ENCODE measurements at regions not wholly inside any gene's neighbourhood (a gene's known extent, or its start where the extent isn't known, plus 50 kb on each side); places are given as distances from the start of the nearest gene placed in this dataset.

DNA sequence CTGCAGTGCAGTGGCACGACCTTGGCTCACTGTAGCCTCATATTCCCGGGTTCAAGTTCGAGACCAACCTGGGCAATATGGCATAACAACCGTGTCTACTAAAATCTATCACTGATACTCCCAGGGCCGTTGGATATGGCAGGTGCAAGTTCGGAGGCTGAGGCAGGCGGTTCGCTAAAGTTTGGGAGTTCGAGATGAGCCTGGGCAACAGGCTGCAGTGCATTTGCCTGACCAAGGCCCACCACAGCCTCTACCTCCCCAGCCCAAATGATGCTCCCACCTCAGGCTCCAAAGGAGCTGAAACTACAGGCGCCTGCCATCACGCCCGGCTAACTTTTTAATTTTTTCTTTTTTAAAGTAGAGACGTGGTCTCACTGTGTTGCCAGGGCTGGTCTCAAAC, 177.1 kb upstream of the ALG10B start:
- H3K4me3 ChIP-seq (ENCODE audit: low read depth, low read length): no peak overlapping the region
- TF ChIP-seq CTCF (IDR thresholded peaks at IDR 0.05; ENCODE audit: insufficient read depth, low read length): no peak
- no peak for DNase-seq (ENCODE audit: low read depth)

DNA sequence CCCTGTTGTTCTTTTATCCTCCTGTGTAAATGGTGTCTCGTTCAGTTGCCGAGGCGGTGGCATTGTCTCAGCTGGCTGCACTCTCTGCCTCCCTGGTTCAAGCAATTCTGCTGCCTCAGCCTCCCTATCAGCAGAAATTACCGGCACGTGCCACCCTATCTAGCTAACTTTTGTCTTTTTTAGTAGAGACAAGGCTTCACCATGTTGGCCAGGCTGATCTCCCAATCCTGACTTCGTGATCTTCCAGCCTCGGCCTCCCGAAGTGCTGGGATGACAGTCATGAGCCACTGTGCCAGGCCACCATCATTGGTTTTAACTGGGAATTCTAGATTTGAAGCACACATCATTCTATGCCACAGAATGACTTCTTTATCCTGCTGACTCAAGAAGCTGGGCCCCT, 175.3 kb upstream of the ALG10B start:
- no peak overlapping the region for H3K4me3 ChIP-seq (ENCODE audit: low read depth, low read length)
- no peak for TF ChIP-seq CTCF (IDR thresholded peaks at IDR 0.05; ENCODE audit: insufficient read depth, low read length)
- DNase-seq (ENCODE audit: low read depth): no peak

- no peak for DNase-seq (ENCODE audit: low read depth)
- no peak overlapping the region for H3K4me3 ChIP-seq (ENCODE audit: low read depth, low read length)
- no peak for TF ChIP-seq CTCF (IDR thresholded peaks at IDR 0.05; ENCODE audit: insufficient read depth, low read length)
Observed at GRCh38 chr12:38141861-38142260, 174.7 kb upstream of the ALG10B start.

DNA sequence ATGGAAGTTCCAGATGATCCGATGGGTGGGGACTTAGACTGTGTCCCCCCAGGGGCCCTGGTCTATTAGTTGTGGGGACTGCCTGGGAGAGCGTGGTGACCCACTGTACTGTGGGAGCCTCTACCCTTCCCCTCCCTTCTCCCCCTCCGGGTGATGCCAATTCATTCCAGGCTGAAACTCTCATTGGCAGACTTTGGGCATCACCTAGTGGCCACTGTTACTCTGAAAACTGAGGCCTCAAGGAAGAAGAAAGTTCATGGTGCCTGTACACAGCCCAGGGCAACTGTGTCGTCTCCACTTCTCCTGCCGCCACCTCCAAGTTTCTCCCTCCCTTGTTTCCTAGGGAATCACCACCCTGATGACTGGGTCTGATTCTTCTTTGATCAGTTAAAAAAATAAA, 173.6 kb upstream of the ALG10B start:
- no peak overlapping the region for H3K4me3 ChIP-seq (ENCODE audit: low read depth, low read length)
- TF ChIP-seq CTCF (IDR thresholded peaks at IDR 0.05; ENCODE audit: insufficient read depth, low read length): no peak
- no peak for DNase-seq (ENCODE audit: low read depth)

DNA sequence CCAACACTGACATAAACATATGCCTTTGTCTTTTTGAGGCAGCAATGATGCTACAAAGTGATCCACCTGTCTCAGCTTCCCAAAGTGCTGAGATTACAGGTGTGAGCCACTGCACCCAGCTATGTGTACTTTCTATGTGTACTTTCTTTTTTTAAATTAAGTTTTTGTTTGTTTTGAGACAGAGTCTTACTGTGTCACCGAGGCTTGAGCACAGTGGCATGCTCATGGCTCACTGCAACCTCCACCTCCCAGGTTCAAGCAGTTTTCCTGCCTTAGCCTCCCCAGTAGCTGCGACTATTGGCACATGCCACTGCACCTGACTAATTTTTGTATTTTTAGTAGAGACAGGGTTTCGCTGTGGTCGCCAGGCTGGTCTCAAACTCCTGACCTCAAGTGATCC, 172.5 kb upstream of the ALG10B start:
- DNase-seq (ENCODE audit: low read depth): no peak
- TF ChIP-seq CTCF (IDR thresholded peaks at IDR 0.05; ENCODE audit: insufficient read depth, low read length): no peak
- H3K4me3 ChIP-seq (ENCODE audit: low read depth, low read length): no peak overlapping the region

- TF ChIP-seq CTCF (IDR thresholded peaks at IDR 0.05; ENCODE audit: insufficient read depth, low read length): no peak
- DNase-seq (ENCODE audit: low read depth): no peak
- no peak overlapping the region for H3K4me3 ChIP-seq (ENCODE audit: low read depth, low read length)
Observed at GRCh38 chr12:38144601-38145436, 171.8 kb upstream of the ALG10B start.

Measured in fibroblast of the aortic adventitia (primary cell).